ENCODE measurements at regions not wholly inside any gene's neighbourhood (a gene's known extent, or its start where the extent isn't known, plus 50 kb on each side); places are given as distances from the start of the nearest gene placed in this dataset.
A peak's percentile ranks its signal among the peaks of the same experiment; 100 is the strongest.

GRCh38 chr19:27746691-27747380, 1466.1 kb downstream of the UQCRFS1 start:
- Histone ChIP-seq H3K4me1 (ENCODE audit: insufficient read depth, low read length) (no peaks in the 10 kb centered on the region), H2BK20ac (ENCODE audit: low read depth, low read length, poor library complexity, severe bottlenecking) (no peak overlapping the region), H3K56ac (ENCODE audit: insufficient read length, low read depth, low read length) (no peak overlapping the region), H4K5ac (ENCODE audit: insufficient read length, low read depth, low read length) (no peak overlapping the region), H3K14ac (ENCODE audit: insufficient read depth, low read length) (no peak overlapping the region), H4K20me1 (ENCODE audit: control insufficient read depth, insufficient read depth, insufficient read length) (no peaks in the 10 kb centered on the region), H2BK120ac (ENCODE audit: low read depth, low read length, poor library complexity, severe bottlenecking) (no peak overlapping the region), H3K23me2 (ENCODE audit: insufficient read length, low read depth, low read length, poor library complexity, severe bottlenecking) (no peaks in the 10 kb centered on the region), H3K27me3 (ENCODE audit: insufficient read depth, low read length) (peaks cover 9% of the 10 kb centered on the region; the same call in 1 of the 2 replicates), H4K8ac (replicated peaks; ENCODE audit: insufficient read length, low read depth, low read length) (no peak overlapping the region), H2BK12ac (ENCODE audit: insufficient read length, low read depth, low read length) (no peak overlapping the region), H2AFZ (ENCODE audit: low read length) (no peak overlapping the region), H3K18ac (ENCODE audit: insufficient read length, low read depth, low read length) (no peak overlapping the region), H2AK5ac (ENCODE audit: insufficient read length, low read length) (no peak overlapping the region), H3K23ac (ENCODE audit: insufficient read length, low read depth, low read length) (no peak overlapping the region), H3K9ac (ENCODE audit: extremely low read depth, insufficient read length, low read length) (no peak overlapping the region), H2BK15ac (ENCODE audit: low read depth, low read length) (no peak overlapping the region), H3K9me3 (ENCODE audit: control insufficient read depth, low read depth, low read length) (no peaks in the 10 kb centered on the region), H3K27ac (ENCODE audit: insufficient read length, low read depth, low read length) (no peak overlapping the region), H3K79me1 (ENCODE audit: insufficient read depth, low read depth, low read length, poor library complexity, severe bottlenecking) (no peaks in the 10 kb centered on the region), H3T11ph (ENCODE audit: low read length) (no peak overlapping the region), H3K4me2 (ENCODE audit: insufficient read depth, insufficient read length, low read length) (no peak overlapping the region), H3K4ac (ENCODE audit: low read depth, low read length) (no peak overlapping the region), H4K91ac (ENCODE audit: insufficient read length, low read depth, low read length) (no peak overlapping the region), H2BK5ac (ENCODE audit: insufficient read length, low read length) (no peak overlapping the region), H3K79me2 (ENCODE audit: insufficient read depth, low read length) (no peaks in the 10 kb centered on the region; the same call in 1 of the 2 replicates)
- H3K9me3 Mint-ChIP-seq = peaks cover 12 to 16% of the 10 kb centered on the region in 2 experiments; a peak in 4 of 5 replicates
- H3K4me1 Mint-ChIP-seq = peaks cover 18 to 24% of the 10 kb centered on the region in 2 experiments
- H3K36me3 Mint-ChIP-seq (ENCODE audit: insufficient read depth in 1 of 3, low read depth in 3 of 3) = peaks cover 16 to 27% (median 16%) of the 10 kb centered on the region in 3 experiments
- TF ChIP-seq CTCF (conservative IDR thresholded peaks at IDR 0.05) = peak; percentile 51
- H3K27ac Mint-ChIP-seq = no peak overlapping the region
- no CpG with 5 or more reads among the region's 28 CpGs for WGBS (ENCODE audit: extremely low coverage, insufficient read length, low lambda C conversion rate)
- peaks cover 65% of the 10 kb centered on the region for H3K27me3 Mint-ChIP-seq (ENCODE audit: low read depth)
- peak; percentile 70 for DNase-seq
- H3K4me3 Mint-ChIP-seq = peak overlapping the region in 1 of 2 experiments; percentile 29; a peak in 1 of 5 replicates
